K562 (cell line): ENCODE measurements at regions not wholly inside any gene's neighbourhood (a gene's known extent, or its start where the extent isn't known, plus 50 kb on each side); places are given as distances from the start of the nearest gene placed in this dataset.

Experiments
- ATAC-seq: fragments of 200-7000 bp; cut with Tn5 transposase; 3 replicates; pipeline ENCODE4 v1.9.1; 2020; ENCODE audit warnings: moderate library complexity
- BruUV-seq: library from RNA; stranded (reverse); fragments of 400-500 nt; replicated peaks from 2 replicates; lab custom pipeline; 2021; lab: Mats Ljungman, UMichigan
- CTCF ChIA-PET: fragments of 300-600 bp; formaldehyde crosslinking; extraction: SDS; loops from one replicate; lab custom pipeline; 2021; ENCODE audit warnings: low intra/inter-chr PET ratio; lab: Yijun Ruan, JAX
- POLR2A ChIA-PET: fragments of 300-600, 350-650 bp; sonication (Branson Sonifier 250); formaldehyde crosslinking; extraction: SDS; loops from one replicate; lab custom pipeline; 2021; ENCODE audit warnings: antibody characterized with exemption, inconsistent platforms; lab: Yijun Ruan, JAX
- DNase-seq, 4 experiments: peaks; one replicate each; pipeline versions ENCODE4 v3.0.0 to v3.0.0-alpha.2; 2011 to 2018; ENCODE audit warnings: low spot score in 3 of 4, mixed read lengths in 3 of 4; ENCODE audit errors: extremely low read depth in 1 of 4
- FAIRE-seq: peaks from 2 replicates; lab custom pipeline; 2011; peaks lifted over from hg19 to GRCh38; lab: Jason Lieb, UNC
- H2AFZ ChIP-seq: 2 replicates; pipeline ENCODE4 v1.6.0; 2011; ENCODE audit warnings: low read depth, low read length, control low read depth, inconsistent platforms
- H3K27ac ChIP-seq: fragments of 200-600 bp; 3 replicates; pipeline ENCODE4 v1.8.0; 2011; ENCODE audit warnings: low read depth, mild to moderate bottlenecking, control low read depth, inconsistent platforms, low read length, moderate library complexity, mixed read lengths; ENCODE audit errors: extremely low read depth
- H3K27me3 ChIP-seq, 2 experiments: fragments of 300-600 bp in 1 of 2; 2 replicates in 1 of 2; 3 replicates in 1 of 2; pipeline versions ENCODE4 v1.6.0 to v1.8.0; 2011; ENCODE audit warnings: inconsistent platforms in 2 of 2, low read length in 2 of 2, mild to moderate bottlenecking in 1 of 2, mixed read lengths in 1 of 2, moderate library complexity in 1 of 2; ENCODE audit not compliant: control insufficient read depth in 2 of 2, insufficient read depth in 2 of 2
- H3K36me3 ChIP-seq: fragments of 300-600 bp; 3 replicates; pipeline ENCODE4 v1.8.0; 2011; ENCODE audit warnings: mild to moderate bottlenecking, low read length, inconsistent platforms; ENCODE audit not compliant: control insufficient read depth, insufficient read depth
- H3K4me1 ChIP-seq, 2 experiments: fragments of 200-600 bp in 1 of 2; replicated peaks in 1 of 2; 2 replicates in 1 of 2; 3 replicates in 1 of 2; pipeline versions ENCODE4 v1.5.1 to v1.8.0; 2011; ENCODE audit warnings: inconsistent platforms in 2 of 2, low read length in 2 of 2, mild to moderate bottlenecking in 1 of 2, mixed read lengths in 1 of 2, moderate library complexity in 1 of 2; ENCODE audit not compliant: control insufficient read depth in 2 of 2, insufficient read depth in 2 of 2
- H3K4me2 ChIP-seq: 2 replicates; pipeline ENCODE4 v1.6.1; 2011; ENCODE audit warnings: low read length, control low read depth, inconsistent platforms, mixed read lengths; ENCODE audit not compliant: insufficient read depth
- H3K4me3 ChIP-seq: fragments of 200-600 bp; sonication (generic), shearing (Covaris generic); 2 replicates; pipeline ENCODE4 v1.5.1; 2016; ENCODE audit warnings: control low read depth, inconsistent platforms
- H3K79me2 ChIP-seq: fragments of 200-600 bp; 3 replicates; pipeline ENCODE4 v1.8.0; 2011; ENCODE audit warnings: low read length, inconsistent platforms; ENCODE audit not compliant: control insufficient read depth, insufficient read depth
- H3K9ac ChIP-seq, 2 experiments: 2 replicates each; pipeline versions ENCODE4 v1.6.0 to v1.6.1; 2011; ENCODE audit warnings: low read depth in 2 of 2, low read length in 2 of 2, control low read depth in 1 of 2, inconsistent platforms in 1 of 2, mild to moderate bottlenecking in 1 of 2, mixed read lengths in 1 of 2; ENCODE audit not compliant: insufficient read depth in 1 of 2
- H3K9me1 ChIP-seq: one replicate; pipeline ENCODE4 v1.6.0; 2011; ENCODE audit warnings: inconsistent platforms, mild to moderate bottlenecking, low read length, moderate library complexity; ENCODE audit not compliant: control insufficient read depth, insufficient read depth
- H3K9me3 ChIP-seq: replicated peaks from 2 replicates; pipeline ENCODE4 v1.5.1; 2011; ENCODE audit warnings: low read depth, low read length, inconsistent platforms; ENCODE audit not compliant: control insufficient read depth, insufficient read depth
- H4K20me1 ChIP-seq: replicated peaks from 2 replicates; pipeline ENCODE4 v1.6.1; 2011; ENCODE audit warnings: low read length, inconsistent platforms, mixed read lengths; ENCODE audit not compliant: control insufficient read depth, insufficient read depth
- ADNP ChIP-seq: fragments of 200-800 bp; sonication (Bioruptor generic); IDR thresholded peaks from 2 replicates; pipeline ENCODE4 v1.6.1; 2016; ENCODE audit warnings: missing genetic modification characterization, missing compliant biosample characterization
- DIDO1 ChIP-seq: fragments of 450-650 bp; IDR thresholded peaks from 2 replicates; pipeline ENCODE4 v1.6.1; 2016; ENCODE audit warnings: low read depth, missing biosample characterization, missing genetic modification characterization
- ELF2 ChIP-seq: fragments of 250-450 bp; sonication (Bioruptor Pico); IDR thresholded peaks from 2 replicates; pipeline ENCODE4 v1.5.0; 2021; ENCODE audit warnings: mild to moderate bottlenecking
- EZH2 ChIP-seq: IDR thresholded peaks from 2 replicates; pipeline ENCODE4 v1.6.1; 2012; ENCODE audit warnings: low read depth, mild to moderate bottlenecking, inconsistent platforms, low read length, borderline replicate concordance
- HCFC1 ChIP-seq: IDR thresholded peaks from 2 replicates; pipeline ENCODE4 v1.6.1; 2012; ENCODE audit warnings: low read depth, low read length, improper control_type of control experiment
- MTA1 ChIP-seq: fragments of 450-650 bp; IDR thresholded peaks from 2 replicates; pipeline ENCODE4 v1.6.1; 2017; ENCODE audit warnings: borderline replicate concordance
- MXI1 ChIP-seq: IDR thresholded peaks from 2 replicates; pipeline ENCODE4 v1.6.1; 2011; ENCODE audit warnings: low read depth, mild to moderate bottlenecking, improper control_type of control experiment, low read length
- SMARCC2 ChIP-seq: fragments of 450-650 bp; IDR thresholded peaks from 2 replicates; pipeline ENCODE4 v1.6.1; 2017; ENCODE audit warnings: antibody characterized with exemption, moderate library complexity, mild to moderate bottlenecking, low read depth
- ZNF165 ChIP-seq: fragments of 250-450 bp; sonication (Bioruptor Pico); IDR thresholded peaks from 2 replicates; pipeline ENCODE4 v1.4.0; 2020; ENCODE audit warnings: borderline replicate concordance
- ZNF24 ChIP-seq: fragments of 450-650 bp; IDR thresholded peaks from 2 replicates; pipeline ENCODE4 v1.6.1; 2016
- ZNF551 ChIP-seq: fragments of 250-450 bp; sonication (Bioruptor Pico); IDR thresholded peaks from 2 replicates; pipeline ENCODE4 v1.5.0; 2021; ENCODE audit warnings: mild to moderate bottlenecking, moderate library complexity
- WGBS: fragments of 100-300 bp; shearing (Covaris generic); methylation state at CpG from one replicate; pipeline ENCODE4 v1.1.6; 2016; ENCODE audit warnings: low coverage, mixed read lengths; ENCODE audit not compliant: insufficient coverage; ENCODE audit errors: missing lambda C conversion rate; 5-methylcytosine and 5-hydroxymethylcytosine counted together
- in situ Hi-C: fragments of 300-500 bp; cut with MboI; formaldehyde crosslinking; loops from 4 replicates; pipeline ENCODE4 v1.15.0; 2018; ENCODE audit warnings: inconsistent platforms, mixed read lengths
- intact Hi-C: fragments of 100-400 bp; cut with micrococcal nuclease; formaldehyde crosslinking; loops from 2 replicates; pipeline ENCODE4 v1.14.2; 2022
- TF ChIP-seq, protein P1 (sequence below), 2 experiments: fragments of 450-650 bp in 1 of 2; sonication (generic) in 1 of 2; formaldehyde crosslinking in 1 of 2; IDR thresholded peaks; 2 replicates each; pipeline versions ENCODE4 v1.7.1 to v1.9.0; 2016 to 2022; ENCODE audit warnings: inconsistent platforms in 1 of 2, mild to moderate bottlenecking in 1 of 2, missing genetic modification reagents in 1 of 2

DNA sequence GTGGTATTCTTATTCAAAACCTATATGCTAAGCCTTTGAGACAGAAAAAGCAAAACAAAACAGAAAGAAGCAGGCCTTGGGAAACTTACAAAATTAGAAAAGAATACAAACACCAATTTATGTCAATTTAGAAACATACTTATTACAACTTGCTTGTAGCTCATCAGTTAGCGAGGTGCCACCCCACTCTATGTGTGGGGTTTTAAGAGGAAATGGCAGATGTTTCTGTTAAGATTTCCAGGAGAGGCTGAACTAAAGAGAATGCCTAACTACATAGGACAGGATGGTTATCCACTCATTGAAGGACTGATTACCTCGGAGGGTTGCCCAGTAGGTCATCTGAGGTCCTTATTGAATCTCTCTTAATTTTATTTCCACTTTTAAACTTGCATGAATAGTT lies 302.0 kb downstream of the ETS1 start:
- in situ Hi-C loops (loop anchor here (10.0 kb wide), 1 partner anchor 349 kb away; no protein-coding TSS in a partner anchor), intact Hi-C loops (no loop called here)
- no peaks in the 10 kb centered on the region for H4K20me1 ChIP-seq
- ChIA-PET POLR2A (no interaction called here), CTCF (no interaction called here)
- TF ChIP-seq ZNF551 (CRISPR knock-in tag) (no peak), ZNF165 (no peak), EZH2 (no peak), MXI1 (no peak), ZNF24 (no peak), SMARCC2 (no peak), MTA1 (no peak), ADNP (tag) (no peak), DIDO1 (tag) (no peak), HCFC1 (no peak), ELF2 (CRISPR knock-in tag) (no peak)
- TF ChIP-seq, protein P1, sequence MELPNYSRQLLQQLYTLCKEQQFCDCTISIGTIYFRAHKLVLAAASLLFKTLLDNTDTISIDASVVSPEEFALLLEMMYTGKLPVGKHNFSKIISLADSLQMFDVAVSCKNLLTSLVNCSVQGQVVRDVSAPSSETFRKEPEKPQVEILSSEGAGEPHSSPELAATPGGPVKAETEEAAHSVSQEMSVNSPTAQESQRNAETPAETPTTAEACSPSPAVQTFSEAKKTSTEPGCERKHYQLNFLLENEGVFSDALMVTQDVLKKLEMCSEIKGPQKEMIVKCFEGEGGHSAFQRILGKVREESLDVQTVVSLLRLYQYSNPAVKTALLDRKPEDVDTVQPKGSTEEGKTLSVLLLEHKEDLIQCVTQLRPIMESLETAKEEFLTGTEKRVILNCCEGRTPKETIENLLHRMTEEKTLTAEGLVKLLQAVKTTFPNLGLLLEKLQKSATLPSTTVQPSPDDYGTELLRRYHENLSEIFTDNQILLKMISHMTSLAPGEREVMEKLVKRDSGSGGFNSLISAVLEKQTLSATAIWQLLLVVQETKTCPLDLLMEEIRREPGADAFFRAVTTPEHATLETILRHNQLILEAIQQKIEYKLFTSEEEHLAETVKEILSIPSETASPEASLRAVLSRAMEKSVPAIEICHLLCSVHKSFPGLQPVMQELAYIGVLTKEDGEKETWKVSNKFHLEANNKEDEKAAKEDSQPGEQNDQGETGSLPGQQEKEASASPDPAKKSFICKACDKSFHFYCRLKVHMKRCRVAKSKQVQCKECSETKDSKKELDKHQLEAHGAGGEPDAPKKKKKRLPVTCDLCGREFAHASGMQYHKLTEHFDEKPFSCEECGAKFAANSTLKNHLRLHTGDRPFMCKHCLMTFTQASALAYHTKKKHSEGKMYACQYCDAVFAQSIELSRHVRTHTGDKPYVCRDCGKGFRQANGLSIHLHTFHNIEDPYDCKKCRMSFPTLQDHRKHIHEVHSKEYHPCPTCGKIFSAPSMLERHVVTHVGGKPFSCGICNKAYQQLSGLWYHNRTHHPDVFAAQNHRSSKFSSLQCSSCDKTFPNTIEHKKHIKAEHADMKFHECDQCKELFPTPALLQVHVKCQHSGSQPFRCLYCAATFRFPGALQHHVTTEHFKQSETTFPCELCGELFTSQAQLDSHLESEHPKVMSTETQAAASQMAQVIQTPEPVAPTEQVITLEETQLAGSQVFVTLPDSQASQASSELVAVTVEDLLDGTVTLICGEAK (IDR thresholded peaks at IDR 0.05), result no peak
- TF ChIP-seq, protein P1 (CRISPR knock-in tag; IDR thresholded peaks at IDR 0.05), result no peak
- DNase-seq (no peak), FAIRE-seq (no peak), ATAC-seq (no peak)
- no peaks in the 10 kb centered on the region for H3K9me1 ChIP-seq
- no peak overlapping the region for H3K9ac ChIP-seq
- BruUV-seq, result no TSS peak
- H3K4me1 ChIP-seq, result no peaks in the 10 kb centered on the region
- H3K27me3 ChIP-seq, result no peaks in the 10 kb centered on the region
- H3K36me3 ChIP-seq, result no peaks in the 10 kb centered on the region
- WGBS, result 0% methylated on average over 2 of the region's 2 CpGs
- H3K79me2 ChIP-seq, result no peaks in the 10 kb centered on the region
- no peak overlapping the region for H3K4me3 ChIP-seq
- no peak overlapping the region for H2AFZ ChIP-seq
- no peak overlapping the region for H3K4me2 ChIP-seq
- H3K9me3 ChIP-seq, result no peaks in the 10 kb centered on the region
- H3K27ac ChIP-seq, result no peak overlapping the region
